ENCODE measurements at regions not wholly inside any gene's neighbourhood (a gene's known extent, or its start where the extent isn't known, plus 50 kb on each side); places are given as distances from the start of the nearest gene placed in this dataset.
"Not testable (repeated sequence)": the region's sequence is repeated elsewhere in the genome, so short reads cannot be mapped to it uniquely, and the experiment has no call there.

GRCh38 chr10:62694537-62695126 lies 109.9 kb upstream of the ADO start:
- Histone ChIP-seq H3K79me2 (ENCODE audit: insufficient read depth, low read length) (no peaks in the 10 kb centered on the region), H3K4me1 (ENCODE audit: insufficient read depth, low read length) (no peaks in the 10 kb centered on the region), H3K4me2 (ENCODE audit: insufficient read depth, low read length) (no peak overlapping the region), H3K9me3 (ENCODE audit: low read depth, low read length) (no peaks in the 10 kb centered on the region), H4K20me1 (ENCODE audit: insufficient read depth, low read length) (no peaks in the 10 kb centered on the region), H2AFZ (ENCODE audit: low read length) (no peak overlapping the region), H3K4me3 (ENCODE audit: insufficient read depth, low read length) (no peak overlapping the region), H3K27ac (ENCODE audit: low read depth, low read length) (no peak overlapping the region), H3K36me3 (ENCODE audit: insufficient read depth, low read length) (no peaks in the 10 kb centered on the region), H3K27me3 (ENCODE audit: insufficient read depth, low read length) (no peaks in the 10 kb centered on the region)
- TF ChIP-seq, protein P1, sequence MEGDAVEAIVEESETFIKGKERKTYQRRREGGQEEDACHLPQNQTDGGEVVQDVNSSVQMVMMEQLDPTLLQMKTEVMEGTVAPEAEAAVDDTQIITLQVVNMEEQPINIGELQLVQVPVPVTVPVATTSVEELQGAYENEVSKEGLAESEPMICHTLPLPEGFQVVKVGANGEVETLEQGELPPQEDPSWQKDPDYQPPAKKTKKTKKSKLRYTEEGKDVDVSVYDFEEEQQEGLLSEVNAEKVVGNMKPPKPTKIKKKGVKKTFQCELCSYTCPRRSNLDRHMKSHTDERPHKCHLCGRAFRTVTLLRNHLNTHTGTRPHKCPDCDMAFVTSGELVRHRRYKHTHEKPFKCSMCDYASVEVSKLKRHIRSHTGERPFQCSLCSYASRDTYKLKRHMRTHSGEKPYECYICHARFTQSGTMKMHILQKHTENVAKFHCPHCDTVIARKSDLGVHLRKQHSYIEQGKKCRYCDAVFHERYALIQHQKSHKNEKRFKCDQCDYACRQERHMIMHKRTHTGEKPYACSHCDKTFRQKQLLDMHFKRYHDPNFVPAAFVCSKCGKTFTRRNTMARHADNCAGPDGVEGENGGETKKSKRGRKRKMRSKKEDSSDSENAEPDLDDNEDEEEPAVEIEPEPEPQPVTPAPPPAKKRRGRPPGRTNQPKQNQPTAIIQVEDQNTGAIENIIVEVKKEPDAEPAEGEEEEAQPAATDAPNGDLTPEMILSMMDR (IDR thresholded peaks at IDR 0.05; ENCODE audit: extremely low read depth, low read depth, low read length): no peak
- no peak for DNase-seq (ENCODE audit: insufficient read length, low spot score, missing footprints)

DNA sequence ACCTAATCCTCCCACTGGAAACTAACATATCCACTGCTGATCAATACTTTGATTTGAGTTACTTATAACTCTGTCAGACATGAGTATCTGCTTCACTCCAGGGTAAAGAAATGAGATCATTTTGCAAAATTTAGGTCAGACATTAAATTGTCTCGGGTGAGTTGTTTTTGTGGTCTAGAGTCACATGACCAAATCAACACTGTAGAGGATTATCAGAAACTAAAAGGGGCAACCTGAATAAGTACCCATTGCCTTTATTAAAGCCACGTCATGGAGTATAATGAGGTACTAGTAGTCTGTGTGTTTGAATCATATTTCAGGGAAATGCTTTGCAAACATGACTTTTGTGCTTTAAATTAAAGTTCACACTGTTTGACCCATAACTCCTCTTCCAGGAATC lies 107.7 kb upstream of the ADO start:
- Histone ChIP-seq H3K4me1 (ENCODE audit: insufficient read depth, low read length) (no peaks in the 10 kb centered on the region), H3K4me3 (ENCODE audit: insufficient read depth, low read length) (no peak overlapping the region), H3K4me2 (ENCODE audit: insufficient read depth, low read length) (no peak overlapping the region), H2AFZ (ENCODE audit: low read length) (no peak overlapping the region), H4K20me1 (ENCODE audit: insufficient read depth, low read length) (no peaks in the 10 kb centered on the region), H3K9me3 (ENCODE audit: low read depth, low read length) (peaks cover 3% of the 10 kb centered on the region), H3K79me2 (ENCODE audit: insufficient read depth, low read length) (no peaks in the 10 kb centered on the region), H3K27ac (ENCODE audit: low read depth, low read length) (no peak overlapping the region), H3K27me3 (ENCODE audit: insufficient read depth, low read length) (no peaks in the 10 kb centered on the region), H3K36me3 (ENCODE audit: insufficient read depth, low read length) (no peaks in the 10 kb centered on the region)
- TF ChIP-seq, protein P1 (IDR thresholded peaks at IDR 0.05; ENCODE audit: extremely low read depth, low read depth, low read length): no peak
- DNase-seq (ENCODE audit: insufficient read length, low spot score, missing footprints): no peak

- H3K4me3 ChIP-seq (ENCODE audit: insufficient read depth, low read length): no peak overlapping the region
- no peak overlapping the region for H2AFZ ChIP-seq (ENCODE audit: low read length)
- no peaks in the 10 kb centered on the region for H3K4me1 ChIP-seq (ENCODE audit: insufficient read depth, low read length)
- no peak for DNase-seq (ENCODE audit: insufficient read length, low spot score, missing footprints)
- TF ChIP-seq, protein P1 (IDR thresholded peaks at IDR 0.05; ENCODE audit: extremely low read depth, low read depth, low read length): no peak
- no peaks in the 10 kb centered on the region for H3K79me2 ChIP-seq (ENCODE audit: insufficient read depth, low read length)
- H3K4me2 ChIP-seq (ENCODE audit: insufficient read depth, low read length): no peak overlapping the region
- no peaks in the 10 kb centered on the region for H4K20me1 ChIP-seq (ENCODE audit: insufficient read depth, low read length)
- no peaks in the 10 kb centered on the region for H3K27me3 ChIP-seq (ENCODE audit: insufficient read depth, low read length)
- H3K36me3 ChIP-seq (ENCODE audit: insufficient read depth, low read length): no peaks in the 10 kb centered on the region
- no peak overlapping the region for H3K27ac ChIP-seq (ENCODE audit: low read depth, low read length)
- H3K9me3 ChIP-seq (ENCODE audit: low read depth, low read length): peaks cover 3% of the 10 kb centered on the region
Observed at GRCh38 chr10:62699148-62699547, 105.4 kb upstream of the ADO start.

GRCh38 chr10:62704121-62704520 lies 100.4 kb upstream of the ADO start:
- not testable (repeated sequence) for H3K9me3 ChIP-seq (ENCODE audit: low read depth, low read length); H3K27ac ChIP-seq (ENCODE audit: low read depth, low read length); H3K79me2 ChIP-seq (ENCODE audit: insufficient read depth, low read length); H3K4me3 ChIP-seq (ENCODE audit: insufficient read depth, low read length); H2AFZ ChIP-seq (ENCODE audit: low read length); H3K4me1 ChIP-seq (ENCODE audit: insufficient read depth, low read length); H4K20me1 ChIP-seq (ENCODE audit: insufficient read depth, low read length); DNase-seq (ENCODE audit: insufficient read length, low spot score, missing footprints); H3K27me3 ChIP-seq (ENCODE audit: insufficient read depth, low read length); H3K4me2 ChIP-seq (ENCODE audit: insufficient read depth, low read length); H3K36me3 ChIP-seq (ENCODE audit: insufficient read depth, low read length)
